HG02759 (cell line): ENCODE measurements at regions not wholly inside any gene's neighbourhood (a gene's known extent, or its start where the extent isn't known, plus 50 kb on each side); places are given as distances from the start of the nearest gene placed in this dataset.
"Not testable (repeated sequence)": the region's sequence is repeated elsewhere in the genome, so short reads cannot be mapped to it uniquely, and the experiment has no call there.

Source experiments
- ATAC-seq: cut with Tn5 transposase; IDR thresholded peaks from one replicate; pipeline ENCODE4 v1.9.1; 2021; ENCODE audit warnings: mild to moderate bottlenecking, moderate library complexity; ENCODE audit not compliant: unreplicated experiment

GRCh38 chr1:182003953-182004586 is 57.4 kb downstream of the ZNF648 start:
- ATAC-seq = no peak

GRCh38 chr1:182003025-182003725 is 58.3 kb downstream of the ZNF648 start:
- no peak for ATAC-seq

GRCh38 chr1:182002570-182002969 is 58.9 kb downstream of the ZNF648 start:
- ATAC-seq = no peak

DNA sequence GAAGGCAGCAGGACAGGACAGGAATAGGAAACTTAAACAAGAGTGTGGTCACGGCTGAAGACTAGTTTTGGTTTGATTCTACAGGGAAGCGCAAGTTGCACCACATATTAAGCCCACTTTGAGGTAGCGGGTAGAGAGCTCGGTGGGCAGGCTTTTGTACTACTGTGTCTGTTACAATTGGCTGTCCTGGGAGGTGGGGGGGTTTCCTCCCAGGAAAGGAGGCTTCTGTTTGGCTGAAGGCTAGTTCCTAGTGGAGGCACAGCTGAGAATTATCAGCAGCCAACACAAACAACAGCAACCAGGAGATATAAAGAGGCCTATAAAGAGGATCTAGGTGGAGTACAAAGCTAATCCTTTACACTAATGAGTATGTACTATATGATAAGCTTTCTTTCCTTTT is 62.7 kb downstream of the ZNF648 start:
- ATAC-seq = no peak

- no peak for ATAC-seq
Observed at GRCh38 chr1:181992072-181992471, 69.4 kb downstream of the ZNF648 start.

GRCh38 chr1:181990728-181991127 is 70.8 kb downstream of the ZNF648 start:
- no peak for ATAC-seq

- ATAC-seq = no peak
Observed at GRCh38 chr1:181989261-181989920, 72.1 kb downstream of the ZNF648 start.

DNA sequence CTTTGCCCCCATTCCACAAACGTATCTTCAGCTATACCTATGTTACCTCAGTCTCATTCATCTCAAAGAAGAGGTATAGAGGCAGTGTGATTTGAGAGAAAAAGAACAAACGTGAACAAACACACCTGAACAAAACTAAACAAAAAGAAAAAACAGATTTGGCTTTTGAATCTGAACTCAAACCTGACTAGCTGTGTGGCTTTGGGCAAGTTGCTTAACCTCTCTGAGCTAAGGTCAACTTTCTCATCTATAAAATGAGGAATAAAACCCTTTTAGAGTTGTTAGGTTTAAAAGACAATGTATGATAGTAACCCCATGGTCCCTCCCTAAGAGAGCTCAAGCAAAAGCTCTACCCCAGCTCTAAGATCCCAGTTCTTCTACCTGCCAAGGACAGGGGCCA is 73.5 kb downstream of the ZNF648 start:
- ATAC-seq = no peak

DNA sequence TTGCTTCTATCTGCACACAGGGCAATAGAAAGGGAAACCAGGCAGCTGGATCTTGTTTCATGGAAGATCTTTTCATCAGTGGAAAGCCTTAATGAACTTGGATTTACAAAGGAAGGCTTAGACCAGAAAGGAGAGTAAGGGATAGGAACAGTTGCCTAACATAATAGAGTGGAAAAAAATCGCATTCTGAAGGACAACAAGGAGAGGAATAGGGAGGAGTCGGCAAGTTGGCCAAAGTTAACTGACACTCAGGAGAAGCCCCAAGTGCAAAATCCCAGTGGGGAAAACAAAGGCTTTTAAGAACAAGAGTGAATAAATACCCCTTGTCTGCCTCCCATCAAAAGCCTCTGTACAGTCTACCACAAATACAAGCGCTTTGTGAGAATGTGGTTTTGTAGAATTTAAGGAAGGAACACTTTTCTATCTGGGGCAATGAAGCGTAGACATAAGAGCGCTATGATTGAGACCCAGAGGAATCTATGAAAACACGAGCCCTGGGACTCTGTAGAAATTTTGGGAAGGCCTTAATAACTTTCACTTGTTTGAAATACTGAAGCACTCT is 74.1 kb downstream of the ZNF648 start:
- ATAC-seq = no peak

- ATAC-seq = no peak
Observed at GRCh38 chr1:181986907-181987305, 74.6 kb downstream of the ZNF648 start.

DNA sequence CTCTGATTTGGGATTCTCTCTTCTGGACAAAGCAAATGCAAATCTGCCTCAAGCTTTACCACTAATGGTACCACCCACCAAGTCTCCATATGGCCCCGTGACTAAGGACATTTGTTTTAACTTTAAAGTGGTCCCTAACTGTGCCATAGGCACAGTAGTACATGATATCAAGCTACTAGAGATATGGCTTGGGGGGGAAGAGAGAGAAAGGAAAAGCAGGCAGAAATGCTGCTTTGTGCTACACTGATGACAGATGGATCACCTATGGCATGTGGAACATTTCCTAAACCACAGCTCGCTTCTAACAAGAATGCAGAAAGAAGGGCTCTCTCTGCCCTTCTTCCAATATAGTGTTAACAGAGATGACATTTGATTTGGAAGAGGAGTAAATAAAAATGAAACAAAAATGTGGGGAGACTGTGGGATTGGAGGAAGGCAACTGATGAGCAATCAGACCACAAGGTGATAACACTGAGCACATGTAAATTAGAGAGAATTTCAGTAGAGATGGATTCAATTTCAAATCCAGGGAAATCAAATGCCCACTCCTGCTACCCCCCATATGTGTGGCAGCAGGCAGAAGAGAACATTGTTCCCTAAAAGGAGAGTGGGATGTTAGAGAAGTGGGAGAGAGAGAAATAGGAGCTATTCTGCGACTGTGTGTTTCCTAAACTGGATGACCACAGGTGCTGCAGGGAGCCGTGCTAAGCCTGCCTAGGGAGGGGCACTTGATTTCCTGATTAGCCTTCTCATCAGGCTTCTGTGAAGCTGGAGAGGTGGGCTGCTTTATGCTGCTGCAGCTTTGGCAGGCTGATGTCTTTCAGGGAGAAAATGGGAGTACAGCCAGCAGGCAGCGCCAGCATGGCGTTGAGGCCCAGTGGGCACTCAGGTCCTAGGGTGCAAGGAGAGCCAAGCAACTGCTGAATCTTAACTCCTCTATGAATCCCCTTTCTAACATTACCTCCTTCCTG is 75.3 kb downstream of the ZNF648 start:
- ATAC-seq = no peak

DNA sequence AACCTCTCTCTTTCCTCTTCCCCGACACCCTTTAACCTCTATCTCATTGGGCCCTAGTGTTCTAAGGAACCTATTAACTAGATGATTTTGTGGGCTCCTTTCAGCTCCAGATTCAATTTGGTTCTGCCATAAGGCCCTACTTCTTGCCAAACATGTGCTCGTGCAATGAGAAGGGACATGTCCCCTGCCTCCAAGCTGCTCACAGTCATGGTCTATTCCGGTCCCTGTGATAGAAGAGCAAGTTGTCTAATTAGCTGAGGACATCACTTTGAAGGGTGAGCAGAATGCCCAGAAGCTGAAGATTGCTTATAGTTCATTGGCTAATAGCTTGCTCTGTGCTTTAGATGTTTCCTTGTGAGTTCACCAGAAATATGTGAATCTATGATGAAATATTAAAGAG is 76.2 kb downstream of the ZNF648 start:
- ATAC-seq = no peak

- no peak for ATAC-seq
Observed at GRCh38 chr1:181984006-181984405, 77.5 kb downstream of the ZNF648 start.

GRCh38 chr1:181981821-181982220 is 79.7 kb downstream of the ZNF648 start:
- ATAC-seq = no peak

- no peak for ATAC-seq
Observed at GRCh38 chr1:181972256-181972655, 89.3 kb downstream of the ZNF648 start.

GRCh38 chr1:181971424-181971823 is 90.1 kb downstream of the ZNF648 start:
- no peak for ATAC-seq

- no peak for ATAC-seq
Observed at GRCh38 chr1:181969902-181970301, 91.6 kb downstream of the ZNF648 start.

DNA sequence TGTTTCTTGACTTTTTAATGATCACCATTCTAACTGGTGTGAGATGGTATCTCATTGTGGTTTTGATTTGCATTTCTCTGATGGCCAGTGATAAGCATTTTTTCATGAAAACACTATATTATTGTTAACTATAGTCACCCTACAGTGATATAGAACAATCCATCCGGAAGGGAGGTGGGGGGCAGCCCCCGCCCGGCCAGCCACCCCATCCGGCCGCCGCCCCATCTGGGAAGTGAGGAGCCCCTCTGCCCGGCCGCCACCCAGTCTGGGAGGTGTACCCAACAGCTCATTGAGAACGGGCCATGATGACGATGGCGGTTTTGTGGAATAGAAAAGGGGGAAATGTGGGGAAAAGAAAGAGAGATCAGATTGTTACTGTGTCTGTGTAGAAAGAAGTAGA is 106.8 kb downstream of the ZNF648 start:
- not testable (repeated sequence) for ATAC-seq

- not testable (repeated sequence) for ATAC-seq
Observed at GRCh38 chr1:181954178-181954577, 107.3 kb downstream of the ZNF648 start.

DNA sequence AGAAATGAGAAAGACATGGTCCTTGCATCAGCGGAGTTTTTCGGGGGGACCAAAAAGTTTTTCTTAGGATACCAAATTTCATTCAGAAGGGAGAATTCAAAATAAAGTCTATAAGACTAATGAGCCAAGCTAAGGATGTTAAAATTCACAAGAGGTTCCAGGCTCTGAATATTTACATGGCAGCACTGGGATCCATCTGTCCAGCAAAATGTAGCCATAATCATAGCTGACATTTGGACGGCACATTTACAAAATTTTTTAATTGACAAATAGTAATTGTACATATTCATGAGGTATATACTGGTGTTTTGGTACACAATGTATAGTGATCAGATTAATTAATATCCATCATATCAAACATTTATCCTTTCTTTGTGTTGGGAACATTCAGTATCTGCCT is 107.9 kb downstream of the ZNF648 start:
- no peak for ATAC-seq

DNA sequence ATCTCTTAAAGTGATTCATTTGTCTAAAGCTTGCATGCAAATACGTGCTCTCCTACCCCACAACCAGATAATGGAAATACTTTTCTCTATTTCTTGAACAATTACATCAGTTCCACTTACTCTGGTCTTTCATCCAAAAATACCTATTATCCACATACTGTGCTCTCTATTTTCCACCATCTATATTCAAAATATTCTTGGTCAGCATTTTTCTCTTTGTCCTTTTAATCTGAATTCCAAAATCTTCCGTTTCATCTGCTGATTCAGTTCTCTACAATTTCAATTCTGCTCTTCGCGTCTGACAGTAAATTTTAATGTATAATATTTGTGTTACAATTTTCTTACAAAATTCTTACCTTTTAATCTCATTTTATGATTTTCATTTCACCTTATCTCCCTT is 110.3 kb downstream of the ZNF648 start:
- ATAC-seq = no peak
